Stimulated activated CD8-positive, alpha-beta memory T cell treated with anti-CD3 and anti-CD28 coated beads, Interleukin-2, amount 100 ng/mL, for 48 hours (primary cell): ENCODE measurements at regions not wholly inside any gene's neighbourhood (a gene's known extent, or its start where the extent isn't known, plus 50 kb on each side); places are given as distances from the start of the nearest gene placed in this dataset.

Experiments used
- DNase-seq, 2 donors: peaks; one replicate each; pipeline ENCODE4 v3.0.0-alpha.2; 2020; ENCODE audit warnings: low read depth in 2 of 2

DNA sequence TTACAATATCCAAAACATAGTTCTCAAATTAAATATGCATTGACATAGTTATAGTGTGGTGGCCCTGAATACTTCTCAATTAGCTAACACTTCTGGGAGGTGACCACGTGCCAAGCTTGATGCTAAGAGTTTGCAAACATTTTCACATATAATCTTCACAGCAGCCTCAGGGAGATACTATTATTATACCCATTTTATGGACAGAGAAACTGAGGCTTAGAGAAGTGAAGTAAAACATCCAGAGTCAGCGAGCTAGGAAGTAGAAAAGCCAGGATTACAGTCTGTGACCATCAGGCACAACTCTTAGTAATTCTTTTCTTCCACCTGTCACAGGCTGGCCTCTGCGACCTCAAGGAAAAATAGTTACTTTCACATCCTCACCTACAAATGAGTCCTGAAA is 102.2 kb upstream of the IRX6 start:
- no peak for DNase-seq

DNA sequence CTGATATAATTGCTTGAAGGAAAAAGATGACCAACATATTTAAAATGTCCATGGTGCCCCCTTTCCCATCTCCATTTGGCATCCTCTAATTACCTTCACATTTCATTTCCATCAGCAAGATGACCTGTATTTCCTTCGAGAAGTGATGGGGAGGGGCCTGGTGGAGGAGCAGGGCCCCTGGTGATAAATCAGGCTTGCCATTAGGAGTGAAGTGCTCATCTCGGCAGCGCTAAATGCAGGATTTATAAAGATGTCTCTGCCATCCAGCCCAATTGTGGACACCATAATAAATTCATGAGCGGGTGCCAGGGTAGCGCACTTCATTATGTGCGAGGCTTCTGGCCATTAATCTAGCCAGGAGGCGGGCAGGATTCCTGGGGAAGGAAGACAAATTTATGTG is 101.5 kb upstream of the IRX6 start:
- no peak for DNase-seq

DNA sequence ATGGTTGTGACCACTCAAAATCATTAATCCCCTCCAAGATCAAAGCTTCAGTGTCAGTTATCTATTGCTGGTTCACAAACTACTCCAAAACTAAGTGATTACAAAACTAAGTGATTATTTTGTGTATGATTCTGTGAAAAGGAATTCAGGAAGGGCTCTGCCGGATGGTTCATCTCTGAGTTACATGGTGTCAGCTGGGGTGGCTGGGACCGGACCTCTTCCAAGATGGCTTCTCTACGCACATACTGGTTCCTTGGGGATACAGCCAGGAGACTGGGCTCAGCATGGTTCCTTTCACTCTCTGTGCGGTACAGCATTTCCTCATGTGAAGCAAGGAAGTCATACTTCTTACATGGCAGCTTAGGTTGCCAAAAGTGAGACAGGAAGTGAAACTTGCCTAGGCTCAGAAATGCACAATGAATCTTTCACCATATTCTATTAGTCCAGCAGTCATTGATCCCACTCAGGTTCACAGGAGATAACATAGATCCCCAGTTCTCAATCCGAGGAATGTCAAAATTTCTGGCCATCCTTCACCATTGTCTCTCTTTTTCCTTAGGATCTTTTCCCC is 97.9 kb upstream of the IRX6 start:
- no peak for DNase-seq

DNA sequence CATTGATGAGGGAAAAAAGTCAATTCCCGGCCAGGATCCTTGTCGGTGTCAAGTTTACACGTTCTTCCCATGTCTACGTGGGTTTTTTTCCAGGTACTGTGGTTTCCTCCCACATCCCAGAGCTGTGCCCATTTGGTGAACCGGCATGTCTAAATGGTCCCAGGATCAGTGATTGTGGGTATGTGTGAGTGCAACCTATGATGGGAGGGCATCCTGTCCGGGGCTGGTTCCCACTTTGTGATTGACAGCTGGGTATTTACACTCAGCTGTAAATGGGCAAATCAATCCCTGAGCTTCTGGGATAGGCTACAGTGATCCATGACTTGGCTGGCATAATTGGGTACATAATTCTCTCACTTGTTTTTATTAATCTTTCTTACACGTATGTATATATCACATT is 91.2 kb upstream of the IRX6 start:
- DNase-seq, result no peak

DNA sequence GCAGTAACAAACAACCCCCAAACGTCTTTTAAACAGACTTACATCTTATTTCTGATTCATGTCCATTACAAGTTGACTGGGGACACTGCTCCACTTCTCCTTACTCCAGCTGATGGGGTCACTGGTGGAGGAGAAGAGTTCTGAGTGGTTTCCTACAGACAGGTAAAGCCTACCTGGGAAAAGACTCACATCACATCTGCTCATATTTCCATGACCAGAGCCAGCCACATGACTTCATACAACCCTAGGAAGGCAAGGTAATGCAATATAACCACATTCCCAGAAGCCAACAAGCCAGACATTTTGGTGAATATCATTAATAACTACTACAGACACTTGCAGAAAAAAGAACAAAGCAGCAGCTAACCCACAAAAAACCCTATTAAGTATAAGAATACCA is 90.5 kb upstream of the IRX6 start:
- DNase-seq, result no peak

DNA sequence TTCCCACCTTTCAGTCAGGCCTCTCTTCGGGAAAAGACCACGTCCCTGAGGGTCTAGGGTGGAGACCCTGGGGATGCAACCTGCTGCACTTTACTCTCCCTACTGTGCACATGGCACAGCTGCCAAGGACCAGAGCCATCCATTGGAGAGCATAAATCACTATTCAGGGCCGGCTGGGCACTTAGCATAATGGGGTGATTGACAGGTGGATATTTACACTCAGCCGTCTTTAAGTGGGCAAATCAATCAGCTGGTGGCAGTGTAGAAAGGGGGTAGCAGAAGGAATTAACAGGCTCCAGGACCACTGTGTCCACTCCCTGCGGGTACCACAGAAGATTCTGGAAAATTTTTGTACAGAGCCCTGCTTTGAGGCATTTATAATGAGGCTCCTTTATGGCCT is 87.3 kb upstream of the IRX6 start:
- no peak for DNase-seq

DNA sequence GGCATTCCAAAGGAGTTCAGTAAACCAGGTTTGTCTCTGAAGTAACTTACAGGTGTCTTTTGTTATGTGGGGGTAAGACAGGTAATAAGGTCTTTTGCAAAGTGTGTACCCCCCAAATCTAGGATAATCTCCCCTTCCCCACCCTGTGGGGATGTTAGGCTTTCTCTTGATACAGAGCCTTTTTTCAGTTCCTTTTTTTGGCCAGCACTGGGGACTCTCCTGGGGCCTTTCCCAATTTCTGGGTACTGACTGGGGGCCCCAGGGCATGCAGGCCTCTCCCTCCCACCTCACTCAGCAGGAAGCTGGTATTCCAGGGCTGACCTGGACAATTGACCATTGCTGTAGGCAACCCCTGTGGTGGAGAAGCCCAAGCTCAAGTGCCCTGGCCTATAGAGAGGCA is 84.3 kb upstream of the IRX6 start:
- no peak for DNase-seq

DNA sequence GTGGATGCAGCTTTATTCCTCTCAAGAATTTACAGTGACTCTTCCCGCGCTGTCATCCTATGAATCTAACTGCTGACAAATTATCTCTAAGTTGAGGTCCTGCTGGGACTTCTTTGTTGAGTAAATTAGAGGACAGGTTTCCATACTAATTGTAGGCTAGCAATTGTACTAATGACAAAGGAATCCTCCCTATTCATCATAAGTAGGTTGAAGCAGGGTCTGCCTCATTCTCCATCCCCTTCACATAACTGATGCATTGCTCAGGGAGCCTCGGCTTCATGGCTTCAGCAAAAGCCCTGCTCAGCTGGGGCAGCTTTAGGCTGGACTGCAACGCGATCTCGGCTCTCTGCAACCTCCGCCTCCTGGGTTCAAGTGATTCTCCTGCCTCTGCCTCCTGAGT is 83.1 kb upstream of the IRX6 start:
- no peak for DNase-seq

DNA sequence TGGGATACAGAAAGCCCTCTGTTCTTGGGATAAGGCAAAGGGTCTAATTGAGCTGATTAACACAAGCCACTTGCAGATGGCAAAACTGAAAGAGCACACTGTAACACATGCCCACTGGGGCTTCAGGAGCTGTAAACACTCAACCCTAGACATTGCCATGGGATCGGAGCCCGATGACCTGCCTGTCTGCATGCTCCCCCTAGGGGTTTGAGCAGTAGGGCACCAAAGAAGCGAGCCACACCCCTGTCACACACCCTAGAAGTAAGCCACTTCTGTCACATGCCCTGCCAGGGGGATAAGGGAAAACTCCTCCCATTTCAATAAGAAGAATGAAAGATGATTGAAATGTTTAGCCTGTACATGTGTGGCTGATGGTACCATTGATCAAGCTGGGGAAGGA is 81.3 kb upstream of the IRX6 start:
- no peak for DNase-seq

DNA sequence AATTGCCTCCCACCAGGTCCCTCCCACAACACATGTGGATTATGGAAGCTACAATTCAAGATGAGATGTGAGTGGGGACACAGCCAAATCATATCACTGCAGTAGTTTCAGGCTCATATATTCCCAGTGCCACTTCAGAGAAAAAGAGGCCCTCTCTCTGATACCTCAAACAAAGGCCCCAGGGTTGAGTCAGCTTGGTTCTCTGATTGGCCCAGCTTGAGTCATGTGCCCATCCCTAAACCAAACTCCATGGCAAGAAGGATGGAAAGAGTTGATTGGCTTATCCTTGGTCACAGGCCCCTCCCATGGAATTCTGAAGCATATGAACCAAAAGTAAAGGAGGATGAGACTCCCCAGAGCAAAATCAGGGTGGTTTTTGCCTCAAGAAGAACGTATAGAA is 75.9 kb upstream of the IRX6 start:
- DNase-seq, result no peak

DNA sequence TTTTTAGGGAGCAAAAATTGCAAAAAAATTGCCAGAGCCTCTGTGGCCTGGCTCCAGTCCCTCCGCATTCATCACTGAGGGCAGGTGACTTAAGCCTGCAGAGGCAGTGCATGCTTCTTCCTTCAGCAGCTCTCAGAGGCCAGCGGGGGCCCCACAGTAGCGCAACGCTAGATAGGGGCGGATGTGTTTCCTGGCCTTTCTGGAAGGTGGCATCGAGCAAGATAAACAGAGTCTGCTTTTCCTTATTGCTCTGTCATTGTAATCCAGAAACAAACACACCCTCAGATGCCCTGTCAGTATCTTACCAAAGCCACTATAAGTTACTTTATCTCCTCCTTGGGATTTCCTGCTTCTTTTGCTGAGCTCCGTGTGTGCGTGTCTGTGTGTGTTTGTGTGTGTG is 75.5 kb upstream of the IRX6 start:
- no peak for DNase-seq

DNA sequence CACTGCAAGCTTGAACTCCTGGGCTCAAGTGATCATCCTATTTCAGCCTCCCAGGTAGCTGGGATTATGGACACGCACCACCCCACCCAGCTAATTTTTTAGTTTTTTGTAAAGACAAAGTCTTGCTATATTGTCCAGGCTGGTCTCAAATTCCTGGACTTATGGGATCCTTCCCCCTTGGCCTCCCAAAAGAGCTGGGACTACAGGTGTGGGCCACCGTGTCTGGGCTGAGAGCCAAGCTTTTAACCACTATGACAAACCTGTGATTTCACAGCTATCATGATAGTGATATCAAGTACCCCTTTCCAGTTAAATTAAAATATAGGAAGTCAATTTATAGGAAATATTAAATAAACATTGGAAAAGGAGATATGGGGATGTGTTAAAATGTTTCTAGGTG is 74.6 kb upstream of the IRX6 start:
- DNase-seq, result no peak

DNA sequence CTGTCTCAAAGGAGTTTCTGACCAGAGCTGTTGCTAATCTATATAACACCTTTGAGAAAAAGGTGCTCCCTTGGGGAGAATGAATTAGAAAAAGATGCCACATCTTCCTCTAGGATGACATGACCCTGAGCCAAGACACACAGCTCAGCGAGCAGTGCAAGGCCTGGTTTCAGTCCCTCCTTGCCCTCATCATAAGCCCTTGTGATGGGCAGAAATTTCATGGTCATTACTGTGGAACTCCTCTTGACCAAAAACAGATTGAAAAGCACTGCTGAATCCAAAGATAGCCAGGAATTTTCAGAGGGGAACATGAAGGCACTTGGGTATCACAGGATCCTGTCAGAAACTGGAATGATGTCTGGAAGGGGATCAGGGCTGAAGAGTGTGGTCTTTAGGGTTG is 74.1 kb upstream of the IRX6 start:
- DNase-seq, result no peak

DNA sequence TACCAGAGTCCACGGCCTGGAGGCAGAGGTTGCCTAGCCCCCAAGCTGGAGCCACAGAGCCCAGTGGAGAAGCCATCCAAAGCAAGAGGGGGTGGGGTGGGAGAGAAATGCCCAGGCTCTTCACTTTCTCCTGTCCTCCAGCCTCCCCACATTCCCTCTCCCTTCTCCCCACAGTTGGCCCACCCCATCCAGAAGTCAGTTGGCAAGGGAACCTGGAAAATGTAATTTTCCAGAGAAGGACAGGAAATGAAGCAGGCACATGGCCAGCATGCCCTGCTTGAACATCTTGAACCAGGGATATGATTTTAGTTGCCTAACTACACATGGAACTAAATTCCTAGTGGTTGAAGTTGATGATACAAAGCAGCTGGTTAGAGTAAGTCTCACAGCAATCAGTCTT is 73.3 kb upstream of the IRX6 start:
- DNase-seq, result no peak

DNA sequence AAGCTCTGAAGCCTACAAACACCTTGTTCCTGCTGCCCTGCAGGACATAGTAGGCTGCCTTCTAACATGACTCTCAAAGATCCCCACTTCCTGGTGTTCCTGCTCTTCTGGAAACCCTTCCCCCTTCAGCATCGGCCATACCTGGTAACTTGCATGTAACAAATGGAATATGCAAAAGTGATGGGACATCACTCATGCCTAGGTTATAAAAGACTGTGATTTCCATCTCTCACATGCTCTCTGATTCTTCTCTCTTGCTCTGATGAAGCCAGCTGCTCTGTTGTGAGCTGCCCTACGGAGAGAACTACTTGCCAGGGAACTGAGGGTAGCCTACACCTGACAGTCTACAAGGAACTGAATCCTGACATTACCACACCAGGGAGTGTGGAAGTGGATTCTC is 72.9 kb upstream of the IRX6 start:
- no peak for DNase-seq

DNA sequence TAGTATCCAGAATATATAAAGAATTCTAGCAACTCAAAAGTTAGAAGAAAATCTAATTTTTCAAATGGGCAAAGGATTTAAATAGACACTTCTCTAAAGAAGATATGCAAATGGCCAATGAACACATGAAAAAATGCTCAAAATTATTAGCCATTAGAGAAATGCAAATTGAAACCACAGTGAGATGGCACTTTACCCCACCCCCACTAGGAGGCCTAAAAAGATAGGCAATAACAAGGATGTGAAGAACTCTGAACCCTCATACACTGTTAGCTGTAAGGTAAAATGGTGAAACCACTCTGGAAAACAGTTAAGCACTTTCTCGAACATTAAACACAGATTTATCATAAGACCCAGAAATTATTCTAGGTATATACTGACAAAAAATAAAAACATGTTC is 71.4 kb upstream of the IRX6 start:
- no peak for DNase-seq

DNA sequence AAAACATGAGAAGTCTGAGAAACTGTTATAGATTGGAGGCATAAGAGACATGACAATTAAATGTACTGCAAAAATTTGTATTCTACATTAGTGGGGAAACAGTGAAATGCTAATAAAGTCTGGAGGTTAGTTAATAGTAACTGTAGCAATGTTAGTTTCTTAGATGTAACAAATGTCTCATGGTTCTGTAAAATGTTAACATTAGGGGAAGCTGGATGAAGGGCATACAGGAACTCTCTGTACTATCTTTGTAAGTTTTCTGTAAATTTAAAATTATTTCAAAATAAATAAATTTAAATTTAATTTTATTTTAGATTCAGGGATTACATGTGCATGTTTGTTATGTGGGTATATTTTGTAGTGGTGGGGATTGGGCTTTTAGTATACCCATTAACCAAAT is 70.0 kb upstream of the IRX6 start:
- DNase-seq, result no peak

DNA sequence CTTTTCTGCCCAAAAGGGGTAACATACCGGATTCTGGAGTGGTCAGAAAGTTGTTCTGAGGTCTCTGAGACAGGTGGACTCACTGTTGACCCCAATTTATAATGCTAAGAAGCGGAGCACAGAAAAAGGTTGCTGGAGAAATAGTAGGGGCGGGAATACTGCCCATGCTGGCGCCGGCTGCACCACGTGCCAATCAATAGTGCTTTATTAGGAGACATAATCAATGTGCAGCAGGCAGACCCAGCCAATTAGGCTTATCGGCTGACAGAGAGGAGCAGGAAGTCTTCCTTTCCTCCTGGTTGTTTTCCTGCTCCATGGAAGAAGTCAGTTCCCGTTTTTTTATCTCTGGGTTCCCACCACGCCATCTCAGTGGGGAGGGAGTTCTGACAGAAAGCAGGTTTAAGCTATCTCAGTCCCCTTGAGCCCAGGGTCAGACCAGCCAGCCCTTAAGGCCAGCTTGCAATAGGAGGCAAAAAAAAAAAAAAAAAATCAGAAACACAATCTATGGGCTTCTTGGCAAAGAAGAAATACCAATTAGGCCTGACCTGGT is 68.2 kb upstream of the IRX6 start:
- no peak for DNase-seq

DNA sequence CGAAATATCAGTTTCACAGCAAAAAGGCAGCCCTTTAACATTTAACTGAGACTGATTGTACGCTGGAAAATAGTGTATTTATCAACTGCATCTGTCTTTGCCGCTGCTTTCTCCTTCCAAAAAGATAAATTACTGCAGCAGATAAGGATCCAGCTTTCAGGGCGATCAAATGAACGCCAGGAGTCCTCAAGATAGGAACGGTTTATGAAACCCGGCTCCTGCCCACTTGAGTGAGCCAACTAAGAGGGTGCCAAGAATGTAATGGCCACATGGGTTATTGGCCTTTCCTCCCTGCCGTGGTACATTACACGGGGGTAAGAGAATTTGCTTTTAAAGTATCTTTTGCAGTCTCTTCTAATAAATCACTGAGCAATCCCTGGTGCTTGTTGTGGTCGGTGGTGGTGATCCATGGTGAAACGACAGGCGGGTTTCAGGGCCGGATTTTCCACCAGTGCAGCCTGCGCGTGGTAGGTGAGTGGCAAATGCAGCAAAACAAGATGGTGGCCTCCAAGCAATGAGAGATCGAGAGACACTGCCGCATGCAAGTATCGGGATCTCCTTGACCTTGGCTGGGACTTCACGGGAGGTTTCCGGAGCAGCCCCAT is 67.5 kb upstream of the IRX6 start:
- DNase-seq, result no peak

DNA sequence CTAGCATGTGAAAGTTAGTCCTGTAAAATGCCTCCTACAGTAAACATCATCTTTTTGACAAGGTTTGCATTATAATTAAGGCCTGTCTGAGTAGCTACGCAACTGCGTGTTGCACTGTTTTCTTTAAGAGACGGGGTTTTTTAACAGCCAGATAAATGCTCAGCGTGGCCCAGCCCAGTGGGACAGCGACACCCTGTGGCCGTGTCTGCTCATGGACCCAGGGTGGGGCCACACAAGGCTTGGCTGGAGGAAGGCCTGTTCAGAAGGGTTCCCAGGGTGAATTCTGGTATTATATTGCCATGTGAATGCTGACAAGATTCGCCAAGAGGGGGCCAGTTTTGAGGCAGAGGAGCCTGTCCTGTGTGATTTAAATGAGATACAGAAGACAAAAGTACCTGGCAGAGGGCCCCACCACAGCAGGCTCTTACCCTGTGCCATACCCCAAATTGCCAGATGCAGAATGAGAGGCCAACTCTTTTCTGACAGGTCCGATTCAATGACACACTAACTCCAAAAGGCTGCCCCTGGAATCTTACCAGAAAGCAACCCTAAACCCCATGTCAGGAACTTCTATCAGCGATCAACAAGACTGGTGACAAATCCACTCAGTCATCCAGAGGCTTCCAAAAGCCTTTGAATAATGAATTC is 65.9 kb upstream of the IRX6 start:
- peak; percentile 31 to 38 for DNase-seq

DNA sequence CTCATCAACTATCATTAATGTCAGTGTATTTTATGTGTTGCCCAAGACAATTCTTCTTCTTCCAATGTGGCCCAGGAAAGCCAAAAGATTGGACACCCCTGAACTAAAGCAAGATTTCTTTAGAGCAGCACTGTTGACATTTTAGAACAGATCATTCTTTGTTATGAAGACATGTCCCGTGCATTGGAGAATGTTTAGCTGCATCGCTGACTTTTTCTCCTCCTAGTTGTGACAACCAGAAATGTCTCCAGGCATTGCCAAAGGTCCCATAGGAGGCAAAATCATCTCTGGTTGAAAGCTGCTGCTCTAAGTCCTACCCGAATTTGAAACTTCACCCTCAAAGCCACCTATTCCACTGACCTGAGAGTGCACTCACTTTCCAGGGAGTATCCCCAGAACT is 62.7 kb upstream of the IRX6 start:
- no peak for DNase-seq

DNA sequence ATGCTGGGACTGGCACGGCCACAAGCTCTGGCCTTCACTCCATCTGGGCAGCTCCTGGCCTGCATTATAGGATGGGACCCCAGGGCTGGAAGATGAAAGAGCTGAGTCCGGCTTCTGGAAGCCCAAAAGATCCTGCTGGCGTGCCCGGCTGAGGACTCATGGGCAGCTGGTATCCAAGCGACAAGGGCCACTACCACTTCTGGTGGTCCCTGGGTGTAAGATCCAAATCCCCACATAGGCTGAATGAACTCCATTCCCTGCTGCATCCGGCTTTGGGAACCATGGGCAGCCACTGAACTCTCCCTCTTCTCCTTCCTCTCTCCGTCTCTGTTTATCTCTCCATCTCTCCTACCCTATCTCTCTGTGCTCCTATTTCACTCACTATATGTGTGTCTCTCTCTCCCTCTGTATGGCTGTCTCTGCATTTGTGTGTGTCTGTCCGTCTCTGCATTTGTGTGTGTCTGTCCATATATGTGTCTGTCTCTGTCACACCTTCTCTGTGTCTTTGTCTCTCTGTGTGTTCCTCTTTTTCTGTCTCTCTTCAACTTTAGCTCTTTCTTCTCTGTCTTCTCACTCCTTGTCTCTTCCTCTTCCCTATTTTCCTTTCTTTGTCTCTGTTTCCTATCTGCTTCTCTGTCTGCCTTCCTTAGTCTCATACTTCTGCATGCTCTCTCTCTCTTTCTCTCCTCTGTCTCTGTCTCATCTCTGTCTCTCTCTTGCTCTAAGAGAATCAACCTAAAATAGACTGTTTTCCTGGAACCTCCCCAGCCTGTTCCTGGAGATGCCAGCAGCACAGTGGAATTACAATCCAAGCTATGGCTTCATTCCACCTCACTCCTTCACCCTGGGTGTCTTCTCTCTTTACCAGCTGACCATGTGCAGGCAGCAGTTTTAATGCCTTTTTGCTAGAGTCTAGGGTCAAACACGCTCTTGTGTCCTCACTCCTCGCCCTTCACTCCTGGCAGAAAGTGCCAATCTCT is 60.4 kb upstream of the IRX6 start:
- no peak for DNase-seq
